ENCODE measurements at regions not wholly inside any gene's neighbourhood (a gene's known extent, or its start where the extent isn't known, plus 50 kb on each side); places are given as distances from the start of the nearest gene placed in this dataset.
A peak's percentile ranks its signal among the peaks of the same experiment; 100 is the strongest.
"Not testable (repeated sequence)": the region's sequence is repeated elsewhere in the genome, so short reads cannot be mapped to it uniquely, and the experiment has no call there.

DNA sequence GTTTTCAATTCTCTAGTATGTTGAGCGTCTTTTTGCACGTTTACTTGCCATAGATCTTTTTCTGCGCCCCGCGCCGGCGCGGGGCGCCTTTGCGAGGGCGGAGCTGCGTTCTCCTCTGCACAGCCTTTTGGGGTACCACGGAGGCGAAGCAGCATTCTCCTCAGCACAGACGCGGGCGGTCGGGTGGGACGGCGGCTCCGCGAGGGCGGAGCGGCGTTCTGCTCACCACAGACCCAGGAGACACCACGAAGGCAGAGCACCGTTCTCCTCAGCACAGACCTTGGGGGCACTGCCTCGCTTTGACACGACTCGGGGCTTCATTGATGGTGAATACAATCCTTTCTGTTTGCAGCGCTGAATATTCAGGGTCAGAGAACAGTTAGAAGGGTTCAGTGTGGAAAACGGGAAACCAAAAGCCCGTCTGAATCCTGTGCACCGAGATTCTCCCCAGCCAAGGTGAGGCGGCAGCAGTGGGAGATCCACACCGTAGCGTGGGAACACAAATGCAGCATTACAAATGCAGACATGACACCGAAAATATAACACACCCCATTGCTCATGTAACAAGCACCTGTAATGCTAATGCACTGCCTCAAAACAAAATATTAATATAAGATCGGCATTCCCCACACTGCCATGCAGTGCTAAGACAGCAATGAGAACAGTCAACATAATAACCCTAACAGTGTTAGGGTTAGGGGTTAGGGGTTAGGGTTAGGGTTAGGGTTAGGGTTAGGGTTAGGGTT is 190.7 kb upstream of the VIPR2 start:
- intact Hi-C loops (cut with DNase I); DNase-seq: not testable (repeated sequence)
- peak; percentile 36 for ATAC-seq (ENCODE audit: poor library complexity)

DNA sequence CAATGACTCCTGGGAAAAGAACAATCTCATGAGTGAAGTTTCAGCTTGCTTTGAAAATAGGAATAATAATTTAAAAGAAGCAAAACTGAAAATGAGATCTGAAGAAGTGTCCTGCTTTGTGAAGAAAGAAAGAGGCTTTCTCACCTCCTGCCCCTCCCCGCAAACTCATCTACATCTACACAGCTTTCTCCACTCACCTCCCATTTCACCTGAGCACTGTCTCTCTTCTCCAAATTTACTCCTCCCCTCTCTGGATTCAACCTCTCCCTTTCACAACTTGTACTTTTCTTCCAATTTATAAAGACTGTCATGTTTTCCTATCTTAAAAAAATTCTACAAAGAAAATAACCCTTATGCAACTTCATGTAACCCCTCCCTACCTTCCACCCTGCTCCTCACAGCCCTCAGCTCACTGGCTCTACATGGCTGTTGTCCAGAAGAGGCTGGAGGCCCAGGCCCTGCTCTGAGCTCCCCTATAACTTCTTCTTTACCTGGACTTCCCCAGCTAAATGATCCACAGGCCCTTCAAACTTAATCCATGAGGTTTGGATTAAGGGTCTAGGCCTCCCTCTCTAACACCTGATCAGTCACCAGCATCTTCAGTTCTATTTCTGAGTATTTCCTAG is 188.3 kb upstream of the VIPR2 start:
- ATAC-seq (ENCODE audit: poor library complexity); intact Hi-C loops (cut with DNase I); DNase-seq: not testable (repeated sequence)

DNA sequence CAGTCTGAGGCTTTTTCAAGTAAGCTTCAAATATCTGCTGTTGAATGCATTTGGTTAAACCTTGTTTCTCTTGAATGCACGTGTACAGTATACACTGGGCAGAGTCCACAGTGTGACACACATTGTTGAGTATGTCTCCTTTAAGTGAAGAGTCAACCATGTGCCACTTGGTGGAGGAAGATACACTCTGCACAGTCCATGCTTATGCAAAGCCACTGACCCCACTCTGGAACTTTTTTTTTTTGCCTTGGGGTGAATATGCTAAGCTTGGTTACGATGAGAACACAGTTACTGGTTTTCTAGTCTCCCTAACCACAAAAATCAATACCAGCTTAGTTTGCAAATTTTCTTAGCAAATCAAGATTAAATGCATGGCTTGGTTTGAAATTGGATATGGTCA is 186.8 kb upstream of the VIPR2 start:
- ATAC-seq (ENCODE audit: poor library complexity) (no peak), DNase-seq (no peak)
- intact Hi-C loops (cut with DNase I), result no loop called here

DNA sequence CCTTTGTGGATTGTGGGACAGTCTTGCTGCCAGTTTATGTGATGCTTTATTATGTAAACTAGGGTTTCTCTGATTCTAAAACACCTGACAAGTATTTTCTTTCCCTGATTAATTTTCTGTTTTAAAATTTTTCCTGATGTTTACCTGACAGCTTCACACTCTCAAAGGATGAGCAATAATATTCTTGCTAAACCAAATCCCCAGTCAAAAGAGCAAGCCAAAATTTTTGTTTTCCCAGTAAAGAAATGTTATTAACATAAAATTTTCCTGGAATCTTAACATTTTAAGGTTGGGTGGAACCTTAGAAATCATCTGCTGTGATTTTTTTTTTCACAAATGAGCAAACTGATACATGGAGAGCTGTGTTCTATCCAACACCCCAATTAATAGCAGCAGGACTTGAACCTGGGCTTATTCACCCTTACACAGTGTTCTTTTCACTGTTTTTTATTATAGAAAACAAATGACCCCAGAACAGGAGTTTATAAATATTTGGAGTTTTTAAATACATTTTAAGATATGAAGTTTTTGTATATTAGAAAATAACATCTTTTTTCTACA is 185.2 kb upstream of the VIPR2 start:
- DNase-seq (no peak), ATAC-seq (ENCODE audit: poor library complexity) (no peak)
- intact Hi-C loops (cut with DNase I), result no loop called here

- ATAC-seq (ENCODE audit: poor library complexity), result no peak
- intact Hi-C loops (cut with DNase I), result no loop called here
- DNase-seq, result no peak
Observed at GRCh38 chr7:159328096-159328495, 183.4 kb upstream of the VIPR2 start.

- ATAC-seq (ENCODE audit: poor library complexity) (no peak), DNase-seq (no peak)
- intact Hi-C loops (cut with DNase I), result no loop called here
Observed at GRCh38 chr7:159323359-159323758, 178.7 kb upstream of the VIPR2 start.

DNA sequence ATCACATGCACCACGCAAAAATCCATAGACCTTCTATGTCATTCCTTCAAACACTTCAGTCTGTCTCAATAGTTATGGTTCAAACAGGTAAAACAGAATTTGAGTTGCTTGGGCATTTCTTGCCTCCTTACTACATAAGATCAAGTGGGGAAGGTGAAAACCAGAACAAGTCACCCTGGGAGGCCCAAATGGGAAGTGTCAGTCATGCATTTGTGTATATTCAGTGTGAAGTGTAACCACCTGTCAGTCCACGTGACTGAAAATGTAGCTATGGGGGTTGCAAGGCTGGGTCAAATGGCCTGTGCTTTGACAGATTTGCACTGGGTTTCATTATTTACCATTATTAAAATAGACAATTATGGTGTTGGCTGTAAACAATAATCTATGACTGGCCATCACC is 176.6 kb upstream of the VIPR2 start:
- ATAC-seq (ENCODE audit: poor library complexity) (no peak), DNase-seq (no peak)
- intact Hi-C loops (cut with DNase I), result no loop called here

DNA sequence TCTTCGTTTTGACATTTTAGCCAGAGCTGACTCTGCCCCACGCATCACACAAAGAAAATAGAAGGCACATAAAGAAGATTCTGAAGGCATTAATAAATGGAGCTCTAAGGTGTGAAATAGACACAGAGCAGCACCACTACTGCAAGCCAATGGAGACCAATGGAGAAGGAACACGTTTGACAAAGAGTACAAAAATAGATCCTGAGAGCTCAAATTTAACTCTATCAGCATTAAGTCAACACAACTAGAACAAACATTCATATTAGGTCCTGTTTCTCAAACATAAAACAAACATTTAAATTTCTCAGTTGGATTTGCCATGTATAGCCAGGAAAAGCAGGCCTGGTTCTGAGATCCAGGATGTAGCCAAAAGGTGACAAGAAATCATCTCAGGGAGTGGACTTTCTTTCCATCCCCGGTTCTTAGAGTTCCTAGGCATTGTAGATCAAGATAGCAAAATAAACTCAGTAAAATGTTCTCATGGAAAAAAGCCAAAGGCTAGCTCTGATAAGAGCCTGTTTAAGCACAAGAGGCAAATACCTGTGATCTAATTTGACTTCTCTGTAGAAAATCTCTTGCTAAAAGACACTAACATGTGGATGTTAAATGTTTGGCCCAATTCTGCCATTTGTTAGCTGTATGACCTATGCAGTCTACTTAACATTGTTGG is 174.2 kb upstream of the VIPR2 start:
- intact Hi-C loops (cut with DNase I), result no loop called here
- DNase-seq (no peak), ATAC-seq (ENCODE audit: poor library complexity) (no peak)

GRCh38 chr7:159317294-159317693 is 172.6 kb upstream of the VIPR2 start:
- ATAC-seq (ENCODE audit: poor library complexity), result no peak
- intact Hi-C loops (cut with DNase I), result no loop called here

GRCh38 chr7:159311172-159311494 is 166.5 kb upstream of the VIPR2 start:
- intact Hi-C loops (cut with DNase I), result no loop called here
- DNase-seq (no peak), ATAC-seq (ENCODE audit: poor library complexity) (no peak)

More at GRCh38 chr7:159317294-159317693, 172.6 kb upstream of the VIPR2 start:
- DNase-seq, result no peak

GRCh38 chr7:159310457-159311171 is 165.9 kb upstream of the VIPR2 start:
- ATAC-seq (ENCODE audit: poor library complexity) (no peak), DNase-seq (no peak)
- intact Hi-C loops (cut with DNase I), result no loop called here

- intact Hi-C loops (cut with DNase I); ATAC-seq (ENCODE audit: poor library complexity); DNase-seq: not testable (repeated sequence)
Observed at GRCh38 chr7:159309214-159309613, 164.5 kb upstream of the VIPR2 start.

DNA sequence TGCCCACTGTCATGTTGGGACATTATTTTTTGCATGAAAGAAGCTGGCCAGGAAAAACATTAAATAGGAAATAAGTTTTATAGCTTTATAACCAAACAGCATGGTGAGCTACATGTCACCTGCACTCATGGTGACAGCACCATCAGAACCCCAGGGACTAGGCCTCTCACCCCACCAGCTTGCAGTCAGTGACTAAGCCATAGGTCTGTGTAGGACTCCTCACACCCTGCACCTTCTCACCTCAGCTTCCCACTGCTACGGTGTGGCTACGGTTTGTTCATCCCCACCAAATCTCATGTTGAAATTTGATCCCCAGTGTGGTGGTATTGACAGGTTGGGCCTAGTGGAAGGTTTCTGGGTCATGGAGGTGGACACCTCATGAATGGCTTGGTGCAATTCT is 161.3 kb upstream of the VIPR2 start:
- DNase-seq, result no peak
- intact Hi-C loops (cut with DNase I), result no loop called here
- no peak for ATAC-seq (ENCODE audit: poor library complexity)

DNA sequence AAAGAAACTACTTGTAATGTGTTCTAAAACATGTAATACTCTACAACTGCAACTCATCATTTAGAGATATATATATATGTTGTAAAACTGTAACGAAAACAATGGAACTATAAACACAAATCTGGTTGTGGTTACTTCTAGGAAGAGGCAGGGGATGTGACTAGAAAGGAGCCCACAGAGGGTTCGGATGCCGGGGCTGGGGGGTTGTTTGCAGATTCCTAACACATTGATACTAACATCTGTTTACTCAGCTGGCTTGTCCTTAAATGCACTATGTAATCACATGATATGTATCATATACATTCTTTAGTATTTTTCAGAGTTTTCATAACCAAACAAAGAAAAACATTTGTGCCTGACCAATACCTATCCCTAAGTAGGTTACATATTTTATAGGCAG is 160.5 kb upstream of the VIPR2 start:
- intact Hi-C loops (cut with DNase I); ATAC-seq (ENCODE audit: poor library complexity); DNase-seq: not testable (repeated sequence)

GRCh38 chr7:159303510-159303909 is 158.8 kb upstream of the VIPR2 start:
- ATAC-seq (ENCODE audit: poor library complexity); DNase-seq; intact Hi-C loops (cut with DNase I): not testable (repeated sequence)

DNA sequence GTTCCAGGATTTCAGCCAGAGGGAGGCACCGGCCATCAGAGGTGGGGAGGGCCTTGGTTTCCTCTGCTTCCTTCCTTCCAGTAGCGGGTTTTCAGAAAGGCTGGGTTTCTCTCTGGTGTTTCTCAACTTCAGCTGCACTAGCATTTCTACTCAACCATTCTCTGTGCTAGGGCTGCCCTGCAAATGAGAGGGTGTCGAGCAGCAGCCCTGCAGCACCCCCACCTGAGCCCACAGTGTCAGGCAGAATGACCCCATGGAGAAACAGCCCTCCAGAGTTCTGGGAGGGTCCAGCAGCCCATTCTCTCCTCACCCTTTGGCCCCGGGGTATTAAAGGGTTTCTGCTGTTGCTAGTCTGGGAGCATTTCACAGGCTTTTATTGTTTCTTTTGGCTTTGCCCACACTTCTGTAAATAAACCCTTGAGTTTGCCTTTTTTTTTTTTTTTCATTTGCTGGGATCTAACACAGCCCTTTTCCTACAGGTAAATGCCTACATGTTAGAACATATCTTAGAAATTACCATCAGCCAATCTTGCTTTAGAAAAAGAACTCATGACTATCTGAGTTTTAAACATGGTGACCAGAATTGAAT is 151.5 kb upstream of the VIPR2 start:
- no peak for ATAC-seq (ENCODE audit: poor library complexity)
- intact Hi-C loops (cut with DNase I), result no loop called here

DNA sequence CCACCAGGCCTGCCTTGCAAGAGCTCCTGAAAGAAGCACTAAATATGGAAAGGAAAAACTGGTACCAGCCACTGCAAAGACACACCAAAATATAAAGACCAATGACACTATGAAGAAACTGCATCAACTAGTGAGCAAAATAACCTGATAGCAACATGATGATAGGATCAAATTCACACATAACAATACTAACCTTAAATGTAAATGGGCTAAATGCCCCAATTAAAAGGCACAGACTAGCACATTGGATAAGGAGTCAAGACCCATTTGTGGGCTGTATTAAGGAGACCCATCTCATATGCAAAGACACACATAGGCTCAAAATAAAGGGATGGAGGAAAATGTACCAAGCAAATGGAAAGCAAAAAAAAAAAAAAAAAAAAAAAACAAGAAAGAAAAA is 141.8 kb upstream of the VIPR2 start:
- ATAC-seq (ENCODE audit: poor library complexity); DNase-seq; intact Hi-C loops (cut with DNase I): not testable (repeated sequence)

More for the DNA sequence above, 151.5 kb upstream of the VIPR2 start:
- DNase-seq, result no peak

DNA sequence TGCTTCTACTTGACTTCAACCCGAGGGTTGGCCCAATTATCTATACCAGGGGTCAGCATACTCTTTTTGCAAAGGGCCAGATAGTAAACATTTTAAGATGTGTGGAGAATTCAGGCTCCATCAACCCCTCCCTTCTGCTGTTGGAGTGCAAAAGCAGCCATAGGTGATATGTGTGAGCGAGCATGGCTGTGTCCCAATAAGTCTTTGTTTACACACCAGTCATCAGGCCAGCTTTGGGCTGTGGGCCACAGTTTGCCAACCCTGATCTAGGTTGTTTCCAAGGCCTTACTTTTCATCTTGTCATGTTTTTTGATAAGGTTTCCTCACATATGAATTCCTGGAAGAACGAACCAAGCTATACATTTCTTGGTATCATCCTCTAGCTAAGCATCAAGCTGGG is 136.9 kb upstream of the VIPR2 start:
- DNase-seq (no peak), ATAC-seq (ENCODE audit: poor library complexity) (no peak)
- intact Hi-C loops (cut with DNase I), result no loop called here

- DNase-seq (no peak), ATAC-seq (ENCODE audit: poor library complexity) (no peak)
- intact Hi-C loops (cut with DNase I), result no loop called here
Observed at GRCh38 chr7:159280008-159280407, 135.3 kb upstream of the VIPR2 start.

All from Right ventricle myocardium superior (tissue), 1 donor.